Fibroblast of peridontal ligament (primary cell): ENCODE measurements at regions not wholly inside any gene's neighbourhood (a gene's known extent, or its start where the extent isn't known, plus 50 kb on each side); places are given as distances from the start of the nearest gene placed in this dataset.
"Not testable (repeated sequence)": the region's sequence is repeated elsewhere in the genome, so short reads cannot be mapped to it uniquely, and the experiment has no call there.

Experiments
- DNase-seq: peaks from one replicate; pipeline ENCODE4 v3.0.0-alpha.2; 2010; ENCODE audit errors: extremely low read depth

DNA sequence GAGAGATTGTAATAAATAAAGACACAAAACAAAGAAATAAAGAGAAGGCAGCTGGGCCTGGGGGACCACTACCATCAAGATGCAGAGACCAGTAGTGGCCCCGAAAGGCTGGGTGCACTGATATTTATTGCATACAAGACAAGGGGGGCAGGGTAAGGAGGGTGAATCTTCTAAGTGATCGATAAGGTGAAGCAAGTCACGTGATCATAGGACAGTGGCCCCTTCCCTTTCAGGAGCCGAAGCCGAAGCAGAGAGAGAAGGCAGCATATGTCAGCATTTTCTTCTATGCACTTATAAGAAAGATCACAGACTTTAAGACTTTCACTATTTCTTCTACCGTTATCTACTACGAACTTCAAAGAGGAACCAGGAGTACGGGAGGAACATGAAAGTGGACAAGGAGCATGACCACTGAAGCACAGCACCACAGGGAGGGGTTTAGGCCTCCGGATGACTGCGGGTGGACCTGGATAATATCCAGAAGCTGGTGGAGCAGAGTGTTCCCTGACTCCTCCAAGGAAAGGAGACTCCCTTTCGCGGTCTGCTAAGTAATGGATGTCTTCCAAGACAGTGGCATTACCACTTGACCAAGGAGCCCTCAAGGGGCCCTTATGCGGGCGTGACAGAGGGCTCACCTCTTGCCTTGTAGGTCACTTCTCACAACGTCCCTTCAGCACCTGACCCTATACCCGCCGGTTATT is 126.4 kb downstream of the RBM46 start:
- not testable (repeated sequence) for DNase-seq

DNA sequence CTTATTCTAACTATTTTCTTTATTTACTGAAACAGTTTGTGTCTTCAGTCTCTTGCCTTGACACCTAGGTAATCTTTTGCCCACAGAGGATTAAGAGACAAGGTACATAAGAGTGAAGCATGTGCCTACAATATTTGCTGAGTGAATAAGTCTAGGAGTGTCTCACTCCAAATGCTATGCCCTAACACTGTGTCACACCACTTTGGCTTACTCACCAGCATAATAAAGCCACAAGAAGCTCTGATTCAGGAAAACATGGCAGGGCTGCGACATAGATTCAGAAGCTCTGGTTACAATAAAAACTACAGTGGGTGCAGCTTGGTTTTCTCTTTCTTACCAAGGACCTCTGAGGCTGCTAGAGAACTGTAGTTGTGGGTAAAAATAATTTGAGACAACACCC is 127.1 kb downstream of the RBM46 start:
- DNase-seq, result no peak

DNA sequence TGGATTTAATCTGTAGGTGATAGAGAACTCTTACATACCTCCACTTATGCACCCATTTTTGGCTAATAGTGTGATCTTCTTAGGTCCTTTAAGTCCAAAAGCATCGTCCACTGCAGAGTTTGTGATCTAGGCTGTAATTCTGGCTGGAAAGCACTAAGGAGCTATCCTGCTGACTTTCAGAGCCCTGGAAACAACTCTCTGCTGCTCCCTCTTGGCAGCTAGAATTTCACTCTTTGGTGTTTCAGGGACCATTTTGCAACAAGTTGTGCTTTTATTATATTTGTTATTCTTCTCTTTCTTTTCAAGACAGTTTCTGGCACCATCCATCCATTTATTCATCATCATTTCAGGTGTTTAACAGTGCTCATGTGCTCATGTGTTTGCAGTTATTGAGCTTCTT is 130.0 kb downstream of the RBM46 start:
- DNase-seq, result peak; percentile 8

DNA sequence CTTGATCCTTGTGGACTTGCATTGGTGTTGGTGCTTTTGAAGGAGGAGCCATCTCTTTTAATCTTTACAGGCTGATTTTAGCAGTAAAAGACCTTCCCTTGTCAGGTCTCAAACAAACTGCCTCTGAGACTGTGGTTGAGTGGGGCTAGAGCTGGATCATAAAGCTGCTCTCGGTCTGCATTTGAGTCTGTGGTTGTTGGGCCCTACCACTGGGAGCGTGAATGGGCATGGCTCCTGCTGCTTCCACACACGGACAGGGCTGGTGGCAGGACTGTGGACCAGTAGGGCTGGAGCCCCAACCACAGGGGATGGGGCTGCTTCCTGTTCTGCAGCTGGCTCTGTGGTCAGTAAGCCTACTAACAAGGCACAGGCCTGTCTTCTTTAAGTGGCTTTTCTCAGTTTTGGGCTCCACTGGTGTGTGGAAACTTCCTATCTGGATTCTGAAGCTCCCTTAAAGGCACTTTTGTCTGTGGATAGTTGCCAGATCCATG is 130.6 kb downstream of the RBM46 start:
- no peak for DNase-seq

DNA sequence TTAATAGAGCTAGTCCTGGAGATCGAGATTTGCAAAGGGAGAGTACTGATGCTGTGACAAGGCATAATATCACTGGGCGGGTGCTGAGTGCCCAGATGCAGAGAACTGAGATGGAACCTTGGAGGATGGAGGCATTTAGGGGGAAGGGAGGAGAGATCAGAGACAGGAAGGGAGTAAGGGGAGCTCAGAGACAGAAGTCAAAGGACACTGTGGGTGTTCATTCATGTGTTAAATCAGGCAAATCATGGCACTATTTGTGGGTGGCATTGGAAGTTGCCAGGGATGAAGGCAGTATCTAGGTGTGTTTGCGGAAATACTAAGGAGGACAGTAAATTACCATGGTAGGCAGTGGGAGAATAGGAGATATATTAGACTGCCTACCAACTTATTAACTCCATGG is 135.0 kb downstream of the RBM46 start:
- no peak for DNase-seq

DNA sequence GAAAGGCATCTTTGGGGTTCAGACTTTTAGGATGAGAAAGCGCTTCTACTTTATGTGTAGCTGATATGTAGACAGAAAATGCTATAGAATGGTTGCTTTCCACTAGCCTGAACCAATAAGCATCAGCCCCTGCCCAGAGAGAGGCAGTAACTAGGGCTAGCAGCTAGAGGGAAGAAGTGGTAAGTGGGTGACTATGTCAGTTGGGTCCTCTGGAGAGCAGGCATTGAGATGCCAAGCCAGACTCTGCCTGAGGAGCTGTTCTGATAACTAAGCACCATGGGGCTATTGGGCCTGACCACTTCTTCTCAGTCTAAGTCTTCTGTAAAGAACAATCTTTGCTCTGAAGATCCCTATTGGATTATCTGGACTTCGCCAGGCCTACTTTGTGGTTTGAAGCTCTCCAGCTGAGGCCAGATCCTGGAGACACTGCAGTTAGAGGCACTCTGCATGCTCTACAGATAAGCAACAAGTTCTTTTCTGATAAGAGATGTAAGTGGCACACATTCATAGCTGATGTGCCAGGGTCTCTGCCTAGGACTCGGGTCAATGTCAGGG is 146.1 kb downstream of the RBM46 start:
- no peak for DNase-seq

DNA sequence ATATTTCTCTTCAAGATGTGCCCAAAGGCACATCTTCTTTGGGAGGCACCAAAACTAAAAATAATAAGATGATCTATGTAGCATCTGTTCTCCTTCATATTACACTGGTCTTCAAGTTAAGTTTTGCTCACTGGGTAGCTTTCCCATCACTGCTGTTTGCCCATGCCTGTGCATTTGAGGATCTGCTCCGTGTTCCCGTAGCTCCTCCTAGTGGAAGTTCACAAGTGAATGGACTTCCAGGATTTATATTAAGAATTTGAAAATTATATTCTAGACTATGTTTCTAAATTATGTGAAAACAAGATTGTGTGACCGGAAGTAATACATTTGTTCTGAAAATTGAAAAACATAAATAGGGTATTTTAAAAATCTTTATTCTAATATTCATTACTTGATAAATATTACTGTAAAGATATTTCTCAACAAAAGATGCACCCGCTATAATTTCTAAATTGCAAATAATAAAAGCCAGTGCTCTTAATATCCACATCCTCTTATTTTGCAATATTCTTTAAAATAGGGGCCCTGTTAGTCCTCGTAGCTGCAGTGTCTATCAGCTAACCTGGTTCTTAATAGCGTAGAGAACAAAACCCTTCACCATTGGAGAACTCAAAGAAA is 147.7 kb downstream of the RBM46 start:
- peak; percentile 72 for DNase-seq

DNA sequence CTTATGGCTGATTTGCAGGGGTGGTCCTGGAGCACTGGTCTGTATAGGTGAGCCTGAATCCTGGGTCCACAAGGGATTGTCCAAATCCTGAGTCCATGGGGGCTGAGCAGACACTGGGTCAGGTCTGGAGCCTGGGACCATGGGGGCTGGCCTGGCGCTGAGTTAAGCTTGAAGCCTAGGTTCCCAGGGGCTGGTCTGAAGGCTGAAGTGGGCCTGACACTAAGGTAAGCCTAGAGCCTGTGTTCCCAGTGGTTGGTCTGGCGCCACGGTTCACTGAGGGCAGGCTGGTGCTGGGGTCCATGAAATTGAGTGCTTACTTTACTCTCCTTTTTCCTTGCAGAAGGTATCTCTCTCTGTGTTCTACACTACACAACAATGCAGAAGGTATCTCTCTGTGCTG is 155.8 kb downstream of the RBM46 start:
- no peak for DNase-seq

DNA sequence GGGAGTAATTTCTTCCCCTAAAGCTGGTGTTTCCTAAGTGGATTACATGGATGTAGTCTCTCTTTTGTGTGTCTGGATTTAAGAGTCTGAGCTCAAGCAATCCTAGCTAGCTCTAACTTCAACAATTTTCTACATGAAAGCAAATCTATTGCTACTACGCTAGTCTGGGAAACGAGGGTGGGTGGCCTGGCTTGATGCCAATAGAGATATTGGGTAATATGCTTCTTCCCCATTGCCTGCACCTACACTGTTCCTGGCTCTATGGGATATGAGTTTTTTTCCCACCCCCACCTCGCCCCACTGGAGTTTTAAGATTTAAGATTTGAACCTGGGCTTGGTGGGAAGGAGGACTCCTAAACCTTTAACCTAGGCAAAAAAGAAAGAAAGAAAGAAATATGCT is 158.8 kb downstream of the RBM46 start:
- DNase-seq, result no peak

DNA sequence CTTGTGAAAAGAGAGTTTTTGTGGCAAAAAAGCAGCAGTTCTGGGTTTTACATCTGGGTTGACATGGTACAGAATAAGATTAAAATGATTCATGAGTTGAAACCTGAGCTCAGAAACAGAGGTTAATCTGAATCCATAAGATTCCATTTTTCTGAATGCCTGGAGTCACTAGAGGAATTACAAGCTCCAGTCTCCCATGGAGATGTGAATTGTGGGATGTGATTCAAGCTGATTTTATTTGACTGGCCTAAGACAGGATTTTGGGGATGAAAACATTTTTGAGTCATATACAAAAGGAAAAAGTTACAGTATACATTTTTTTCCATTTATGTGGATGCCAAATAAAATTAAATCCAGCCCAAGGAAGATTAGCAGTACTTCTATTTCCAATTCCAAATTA is 161.1 kb downstream of the RBM46 start:
- DNase-seq, result no peak

DNA sequence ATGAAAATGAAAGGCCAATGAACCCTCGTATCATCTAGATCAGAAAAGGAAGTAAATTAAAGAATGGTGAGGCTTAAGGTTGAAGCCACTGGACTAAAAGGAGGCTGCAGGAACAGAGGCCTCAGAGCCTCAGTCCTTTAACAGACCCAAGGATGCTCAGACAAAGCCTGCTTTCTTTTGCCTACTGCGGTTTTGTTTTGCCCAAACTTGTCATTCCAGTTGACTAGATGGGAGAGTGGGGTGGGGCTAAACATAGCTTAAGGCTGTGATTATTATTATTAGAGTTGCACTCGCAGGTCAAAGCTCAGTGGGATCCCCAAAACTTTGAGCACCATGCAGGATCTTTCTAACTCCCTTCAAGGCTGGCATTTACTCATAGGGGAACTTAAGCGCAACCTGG is 163.9 kb downstream of the RBM46 start:
- no peak for DNase-seq

DNA sequence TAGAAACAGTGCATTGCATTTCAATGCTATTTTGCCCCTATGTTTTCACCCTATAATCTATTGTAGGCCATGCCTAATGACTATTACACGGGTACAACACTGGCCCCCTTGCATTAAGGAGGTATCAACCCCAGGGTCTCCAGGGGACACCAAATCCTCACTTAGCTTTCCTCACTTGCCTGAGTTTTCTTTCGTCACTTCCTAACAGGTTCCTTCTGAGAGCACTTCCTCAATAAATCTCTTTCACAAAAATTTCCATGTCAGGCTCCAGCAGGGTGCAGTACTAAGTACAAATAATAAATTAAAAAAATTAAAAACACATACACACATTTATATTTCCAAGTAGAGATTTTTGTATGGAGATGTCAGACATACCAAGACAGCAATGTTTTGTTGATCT is 165.0 kb downstream of the RBM46 start:
- no peak for DNase-seq

DNA sequence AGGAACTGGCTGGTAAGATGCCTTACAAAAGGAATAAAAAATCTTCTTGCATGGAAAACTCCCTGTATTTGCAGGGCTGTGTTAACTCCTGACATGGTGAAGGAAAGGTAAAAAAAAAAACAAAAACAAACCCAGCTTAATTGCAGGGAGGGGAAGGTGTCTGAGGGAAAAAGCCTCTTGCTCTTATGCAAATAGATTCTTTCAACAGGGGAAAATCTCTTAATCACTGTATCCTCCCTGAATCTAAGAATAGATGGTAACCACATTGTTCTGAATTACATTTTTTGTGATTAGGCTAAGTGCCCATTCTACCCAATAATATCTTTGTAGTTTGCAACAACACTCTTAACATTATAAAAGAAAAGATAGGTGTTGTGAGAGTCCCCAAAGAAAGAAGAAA is 172.6 kb downstream of the RBM46 start:
- DNase-seq, result no peak

DNA sequence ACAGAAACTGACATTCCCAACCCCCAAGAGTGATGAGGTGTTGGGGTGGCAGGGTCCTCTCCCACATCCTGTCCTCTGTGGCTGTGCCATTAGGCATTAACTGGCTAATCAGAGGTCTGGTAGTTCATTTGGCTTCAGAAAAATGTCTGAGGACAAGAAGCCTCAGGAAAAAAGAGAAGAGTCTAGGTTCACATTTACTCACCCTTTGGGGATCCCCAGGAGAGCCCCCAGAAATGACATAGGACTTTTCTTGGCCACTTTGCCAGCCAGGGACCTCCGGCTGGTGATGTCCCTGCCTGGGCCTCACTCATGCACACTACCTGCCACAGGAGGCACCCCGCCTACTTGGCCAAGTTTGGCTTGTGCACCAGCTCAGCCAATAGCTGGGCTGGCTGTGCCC is 173.0 kb downstream of the RBM46 start:
- no peak for DNase-seq

DNA sequence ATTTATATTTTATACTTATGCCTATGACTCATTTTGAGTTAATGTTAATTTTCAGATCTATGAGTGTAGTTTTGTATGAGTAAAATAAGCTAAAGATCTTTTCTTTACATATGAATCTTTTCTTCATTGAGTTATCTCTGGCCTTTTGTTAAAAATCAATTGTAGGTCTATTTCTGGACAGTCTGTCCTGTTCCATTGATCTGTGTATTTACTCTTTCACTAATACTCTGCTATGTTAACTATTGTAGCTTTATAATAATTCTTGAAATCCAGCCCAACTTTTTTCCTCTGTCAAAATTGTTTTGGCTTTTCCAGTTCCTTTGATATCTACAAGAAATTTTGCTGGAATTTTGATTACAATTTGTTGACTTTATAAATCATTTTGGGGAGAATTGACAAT is 177.0 kb downstream of the RBM46 start:
- DNase-seq, result no peak

DNA sequence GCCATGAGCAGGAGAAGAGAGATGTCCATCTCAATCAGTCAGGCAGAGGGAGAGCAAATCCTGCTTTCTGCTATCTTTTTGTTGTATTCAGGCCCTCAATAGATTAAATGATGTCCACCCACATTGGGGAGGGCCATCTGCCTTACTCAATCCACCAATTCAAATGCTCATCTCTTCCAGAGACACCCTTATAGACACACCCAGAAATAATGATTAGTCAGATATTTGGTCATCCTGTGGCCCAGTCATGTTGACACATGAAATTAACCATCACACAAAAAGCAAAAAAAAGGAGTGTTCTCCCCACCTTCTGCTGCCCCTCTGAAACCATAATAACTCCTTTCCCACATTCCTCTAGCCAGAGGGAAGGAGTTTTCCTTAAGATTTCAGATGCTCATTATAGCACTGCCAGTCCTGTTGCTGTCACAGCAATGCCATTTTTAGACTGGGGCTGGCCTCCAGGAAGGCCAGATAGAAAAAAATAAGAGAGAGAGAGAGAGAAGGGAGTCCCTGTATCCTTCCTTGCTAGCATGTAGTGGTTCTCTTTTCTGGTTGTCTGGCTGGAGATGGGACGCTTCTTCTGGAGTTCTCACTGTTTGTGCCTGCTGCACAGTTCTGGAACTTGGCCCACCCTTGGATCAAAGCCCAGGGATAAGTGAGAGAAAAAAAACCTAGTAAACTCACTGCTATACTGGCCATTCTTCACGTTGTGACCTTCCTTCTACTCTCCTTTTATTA is 177.7 kb downstream of the RBM46 start:
- peak; percentile 9 for DNase-seq

DNA sequence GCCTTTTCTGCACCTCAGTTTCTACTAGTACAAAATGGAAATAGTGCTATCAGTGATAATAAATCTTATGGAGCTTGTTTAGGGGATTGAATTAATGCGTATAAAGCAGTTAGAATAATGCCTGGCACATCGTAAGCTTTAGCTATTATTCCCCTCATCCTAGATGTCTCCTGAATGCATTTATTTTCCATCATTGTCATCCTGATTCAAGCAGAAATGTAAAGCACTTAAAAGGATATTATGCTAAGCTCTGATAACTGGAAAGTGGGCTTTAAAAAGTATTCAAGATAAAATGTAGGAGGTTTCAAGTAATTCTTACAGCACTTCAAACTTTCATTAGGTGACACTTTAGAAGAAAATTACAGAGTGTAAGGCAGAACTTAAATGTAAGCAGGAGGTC is 178.7 kb downstream of the RBM46 start:
- no peak for DNase-seq

DNA sequence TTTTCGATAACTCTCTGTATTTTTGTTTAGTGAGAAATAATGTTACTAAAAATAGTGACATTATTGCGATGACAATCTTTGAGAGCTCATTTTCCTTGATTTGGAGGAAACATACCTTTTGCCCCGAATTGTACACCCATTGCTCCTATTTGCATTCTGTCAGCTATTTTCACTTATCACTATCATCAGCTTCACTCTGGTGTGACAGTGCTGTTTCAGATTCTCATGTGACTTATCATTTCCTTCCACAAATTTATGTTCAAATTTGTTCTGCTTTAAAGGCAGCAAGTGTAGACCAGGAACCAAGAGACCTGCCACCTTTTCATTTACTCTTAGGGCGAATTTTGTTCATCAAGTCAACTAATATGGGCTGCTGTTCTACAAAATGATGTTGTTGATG is 179.4 kb downstream of the RBM46 start:
- DNase-seq, result no peak

DNA sequence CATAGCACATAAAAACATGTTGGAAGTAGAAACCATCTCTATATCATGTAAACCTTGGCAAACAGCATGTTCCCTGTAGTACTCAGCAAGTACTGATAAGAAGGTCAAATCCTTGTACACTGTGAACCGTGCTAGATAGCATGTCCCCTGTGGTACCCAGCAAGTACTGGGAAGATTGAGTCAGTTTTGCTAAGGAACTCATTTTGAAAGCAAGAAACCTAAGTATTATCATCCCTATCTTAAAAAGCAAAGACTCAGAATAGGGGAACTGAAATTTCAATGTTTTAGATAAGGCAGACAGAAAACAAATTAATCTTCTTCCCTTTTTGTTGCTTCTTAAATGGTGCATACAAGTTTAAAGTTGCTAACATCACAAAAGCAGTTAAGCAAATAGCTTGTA is 180.2 kb downstream of the RBM46 start:
- no peak for DNase-seq

DNA sequence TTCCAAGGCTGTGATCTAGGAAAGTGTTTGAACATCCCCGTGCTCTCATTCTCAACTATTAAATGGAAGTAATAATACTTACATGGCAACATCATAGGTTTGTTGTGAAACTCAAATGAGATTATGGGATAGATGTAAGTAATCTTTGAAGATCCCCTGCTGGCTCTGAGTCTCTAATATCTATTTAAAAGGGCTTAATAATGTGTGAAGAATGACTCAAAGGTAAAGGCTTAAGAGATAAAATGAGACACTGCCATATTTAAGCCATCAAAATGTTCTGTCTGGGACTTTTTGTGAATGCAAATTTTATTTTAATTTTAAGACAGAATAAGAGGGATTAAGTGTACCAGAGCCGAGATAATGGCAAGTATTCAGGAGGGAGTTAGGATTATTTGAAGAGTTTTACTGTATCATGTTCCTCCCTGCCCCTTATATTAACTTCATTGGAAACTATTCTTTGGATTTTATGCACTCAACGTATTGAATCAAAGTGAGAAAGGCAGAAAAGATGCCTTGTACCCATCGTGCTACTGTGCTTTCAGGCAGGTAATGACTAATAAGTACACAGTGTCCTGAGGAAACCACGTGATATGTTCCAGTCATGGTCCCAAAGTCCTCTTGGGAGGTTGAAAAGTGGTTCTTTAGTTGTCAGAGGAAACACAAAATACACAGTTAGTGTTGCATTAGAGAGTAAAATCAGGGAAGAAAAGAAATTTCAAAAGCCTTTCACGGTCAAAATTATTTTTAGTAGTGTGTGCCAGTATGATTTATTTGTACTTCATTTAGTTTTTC is 192.4 kb downstream of the RBM46 start:
- no peak for DNase-seq

DNA sequence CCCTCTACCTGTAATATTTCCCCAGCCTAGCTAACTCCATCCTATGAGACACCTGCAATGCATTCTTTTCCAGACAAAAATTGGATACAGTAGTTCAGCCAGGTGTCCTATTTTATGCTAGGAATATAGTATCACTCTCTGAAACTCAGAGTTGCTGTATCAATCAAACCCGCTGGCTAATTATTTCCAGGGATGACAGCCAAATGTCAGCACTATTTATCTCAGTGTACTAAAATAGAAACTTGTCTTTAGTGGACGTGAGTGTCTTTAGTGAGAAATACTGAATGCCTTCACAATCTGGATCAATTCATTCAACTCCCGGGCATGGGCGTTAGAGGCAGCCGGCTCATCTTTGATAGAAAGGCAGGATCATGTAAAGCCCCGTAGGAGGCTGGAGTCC is 196.2 kb downstream of the RBM46 start:
- no peak for DNase-seq
